CD4-positive, alpha-beta memory T cell (primary cell): ENCODE measurements at regions not wholly inside any gene's neighbourhood (a gene's known extent, or its start where the extent isn't known, plus 50 kb on each side); places are given as distances from the start of the nearest gene placed in this dataset.

Source experiments
- CTCF ChIA-PET: fragments of 350-600 bp; sonication (Branson Sonifier 250); formaldehyde crosslinking; loops from one replicate; lab custom pipeline; 2021; ENCODE audit warnings: inconsistent platforms; ENCODE audit not compliant: partially characterized antibody; lab: Charles Lee
- POLR2A ChIA-PET: fragments of 350-600 bp; sonication (Branson Sonifier 250); formaldehyde crosslinking; loops from one replicate; lab custom pipeline; 2021; ENCODE audit not compliant: partially characterized antibody; lab: Charles Lee
- DNase-seq, 5 donors: peaks; one replicate each; pipeline versions ENCODE4 v3.0.0 to v3.0.0-alpha.2; 2020 to 2022; ENCODE audit warnings: mixed read lengths in 1 of 5
- H3K27ac ChIP-seq: one replicate; pipeline ENCODE4 v1.7.0; 2013; ENCODE audit warnings: low read depth, low read length
- H3K27me3 ChIP-seq: 2 replicates; pipeline ENCODE4 v1.7.0; 2013; ENCODE audit warnings: mild to moderate bottlenecking, low read length, moderate library complexity; ENCODE audit not compliant: insufficient read depth
- H3K36me3 ChIP-seq: 2 replicates; pipeline ENCODE4 v1.7.0; 2013; ENCODE audit warnings: mild to moderate bottlenecking, low read length, moderate library complexity; ENCODE audit not compliant: insufficient read depth
- H3K4me1 ChIP-seq: 2 replicates; pipeline ENCODE4 v1.7.0; 2013; ENCODE audit warnings: mild to moderate bottlenecking, low read length, moderate library complexity; ENCODE audit not compliant: insufficient read depth
- H3K4me3 ChIP-seq, 2 donors: one replicate each; pipeline ENCODE4 v1.7.0; 2013; ENCODE audit warnings: low read length in 2 of 2, mild to moderate bottlenecking in 1 of 2
- H3K9me3 ChIP-seq, 2 donors: one replicate each; pipeline ENCODE4 v1.7.0; 2013; ENCODE audit warnings: low read length in 2 of 2, control low read depth in 1 of 2; ENCODE audit not compliant: control insufficient read depth in 1 of 2
- H3K27ac Mint-ChIP-seq, 7 donors: one replicate each; pipeline ENCODE4 v1.8.0; 2020 to 2021; ENCODE audit warnings: mixed read lengths in 7 of 7, mild to moderate bottlenecking in 6 of 7, inconsistent platforms in 3 of 7, moderate library complexity in 3 of 7
- H3K27me3 Mint-ChIP-seq, 2 donors: one replicate each; pipeline ENCODE4 v1.8.0; 2020 to 2021; ENCODE audit warnings: mixed read lengths in 2 of 2
- H3K36me3 Mint-ChIP-seq, 2 donors: one replicate each; pipeline ENCODE4 v1.8.0; 2020 to 2021; ENCODE audit warnings: mixed read lengths in 2 of 2, inconsistent platforms in 1 of 2, mild to moderate bottlenecking in 1 of 2
- H3K4me1 Mint-ChIP-seq, 4 donors: one replicate each; pipeline ENCODE4 v1.8.0; 2020 to 2021; ENCODE audit warnings: mixed read lengths in 4 of 4, mild to moderate bottlenecking in 1 of 4
- H3K4me3 Mint-ChIP-seq, 8 donors: one replicate each; pipeline ENCODE4 v1.8.0; 2020 to 2021; ENCODE audit warnings: mixed read lengths in 8 of 8, mild to moderate bottlenecking in 7 of 8, moderate library complexity in 6 of 8, inconsistent platforms in 3 of 8
- H3K9me3 Mint-ChIP-seq, 8 donors: one replicate each; pipeline ENCODE4 v1.8.0; 2020 to 2021; ENCODE audit warnings: mixed read lengths in 8 of 8, mild to moderate bottlenecking in 5 of 8, inconsistent platforms in 3 of 8, moderate library complexity in 1 of 8
- intact Hi-C: fragments of 100-400 bp; cut with micrococcal nuclease; formaldehyde crosslinking; loops from one replicate; pipeline ENCODE4 v1.15.1; 2023

- H3K27me3 ChIP-seq, result no peaks in the 10 kb centered on the region
- H3K4me1 Mint-ChIP-seq, result no peaks in the 10 kb centered on the region
- H3K4me3 Mint-ChIP-seq, result no peak overlapping the region
- intact Hi-C loops, result no loop called here
- ChIA-PET POLR2A (interaction anchor here (0.6 kb wide), 1 partner anchor 205 kb away, joined by 4 read pairs; no protein-coding TSS in a partner anchor), CTCF (no interaction called here)
- H3K4me3 ChIP-seq, result no peak overlapping the region
- H3K9me3 Mint-ChIP-seq, result peaks cover 0 to 6% (median 0%) of the 10 kb centered on the region in 8 donors
- H3K9me3 ChIP-seq, result no peaks in the 10 kb centered on the region
- no peaks in the 10 kb centered on the region for H3K27me3 Mint-ChIP-seq
- H3K36me3 ChIP-seq, result no peaks in the 10 kb centered on the region
- DNase-seq, result no peak
- H3K36me3 Mint-ChIP-seq, result no peaks in the 10 kb centered on the region
- no peak overlapping the region for H3K27ac ChIP-seq
- no peaks in the 10 kb centered on the region for H3K4me1 ChIP-seq
- H3K27ac Mint-ChIP-seq, result no peak overlapping the region
Measured at GRCh38 chrX:113747274-113747973, 836.5 kb upstream of the HTR2C start.

- Mint-ChIP-seq H3K4me1 (no peaks in the 10 kb centered on the region), H3K27me3 (no peaks in the 10 kb centered on the region), H3K4me3 (no peak overlapping the region), H3K36me3 (no peaks in the 10 kb centered on the region), H3K9me3 (peaks cover 0 to 6% (median 0%) of the 10 kb centered on the region in 8 donors), H3K27ac (no peak overlapping the region)
- intact Hi-C loops, result no loop called here
- ChIA-PET POLR2A (no interaction called here), CTCF (no interaction called here)
- H3K27ac ChIP-seq, result no peak overlapping the region
- no peaks in the 10 kb centered on the region for H3K4me1 ChIP-seq
- no peak for DNase-seq
- H3K27me3 ChIP-seq, result no peaks in the 10 kb centered on the region
- no peak overlapping the region for H3K4me3 ChIP-seq
- no peaks in the 10 kb centered on the region for H3K36me3 ChIP-seq
- H3K9me3 ChIP-seq, result no peaks in the 10 kb centered on the region
Measured at GRCh38 chrX:113743069-113743468, 840.8 kb upstream of the HTR2C start.

- H3K9me3 Mint-ChIP-seq, result peaks cover 0 to 9% (median 0%) of the 10 kb centered on the region in 8 donors
- DNase-seq, result no peak
- H3K36me3 Mint-ChIP-seq, result no peaks in the 10 kb centered on the region
- H3K27ac ChIP-seq, result no peak overlapping the region
- POLR2A ChIA-PET, result no interaction called here
- H3K9me3 ChIP-seq, result no peaks in the 10 kb centered on the region
- intact Hi-C loops, result no loop called here
- H3K36me3 ChIP-seq, result no peaks in the 10 kb centered on the region
- H3K4me3 ChIP-seq, result no peak overlapping the region
- H3K4me3 Mint-ChIP-seq, result no peak overlapping the region
- H3K4me1 Mint-ChIP-seq, result no peaks in the 10 kb centered on the region
- H3K27ac Mint-ChIP-seq, result no peak overlapping the region
- H3K27me3 Mint-ChIP-seq, result no peaks in the 10 kb centered on the region
- H3K27me3 ChIP-seq, result no peaks in the 10 kb centered on the region
- no peaks in the 10 kb centered on the region for H3K4me1 ChIP-seq
- CTCF ChIA-PET, result no interaction called here
Measured at GRCh38 chrX:113741744-113742143, 842.1 kb upstream of the HTR2C start.

- Histone ChIP-seq H3K27me3 (no peaks in the 10 kb centered on the region), H3K4me3 (no peak overlapping the region), H3K4me1 (no peaks in the 10 kb centered on the region), H3K9me3 (no peaks in the 10 kb centered on the region), H3K36me3 (no peaks in the 10 kb centered on the region), H3K27ac (no peak overlapping the region)
- H3K27ac Mint-ChIP-seq, result no peak overlapping the region
- H3K36me3 Mint-ChIP-seq, result no peaks in the 10 kb centered on the region
- peaks cover 0 to 2% (median 0%) of the 10 kb centered on the region in 8 donors for H3K9me3 Mint-ChIP-seq
- no peaks in the 10 kb centered on the region for H3K27me3 Mint-ChIP-seq
- H3K4me3 Mint-ChIP-seq, result no peak overlapping the region
- H3K4me1 Mint-ChIP-seq, result no peaks in the 10 kb centered on the region
- intact Hi-C loops, result no loop called here
- ChIA-PET POLR2A (no interaction called here), CTCF (no interaction called here)
- DNase-seq, result no peak
Measured at GRCh38 chrX:113728937-113729336, 854.9 kb upstream of the HTR2C start.

GRCh38 chrX:113726898-113727297 lies 857.0 kb upstream of the HTR2C start:
- Mint-ChIP-seq H3K4me1 (no peaks in the 10 kb centered on the region), H3K27ac (no peak overlapping the region), H3K9me3 (peaks cover 0 to 2% (median 0%) of the 10 kb centered on the region in 8 donors), H3K36me3 (no peaks in the 10 kb centered on the region), H3K27me3 (no peaks in the 10 kb centered on the region), H3K4me3 (no peak overlapping the region)
- Histone ChIP-seq H3K36me3 (no peaks in the 10 kb centered on the region), H3K9me3 (no peaks in the 10 kb centered on the region), H3K27ac (no peak overlapping the region), H3K4me1 (no peaks in the 10 kb centered on the region), H3K4me3 (no peak overlapping the region), H3K27me3 (no peaks in the 10 kb centered on the region)
- POLR2A ChIA-PET, result no interaction called here
- CTCF ChIA-PET, result no interaction called here
- DNase-seq, result no peak
- intact Hi-C loops, result no loop called here

- no peaks in the 10 kb centered on the region for H3K27me3 Mint-ChIP-seq
- no peaks in the 10 kb centered on the region for H3K36me3 Mint-ChIP-seq
- no peaks in the 10 kb centered on the region for H3K9me3 ChIP-seq
- no peak overlapping the region for H3K27ac Mint-ChIP-seq
- peaks cover 0 to 2% (median 0%) of the 10 kb centered on the region in 8 donors for H3K9me3 Mint-ChIP-seq
- no peaks in the 10 kb centered on the region for H3K27me3 ChIP-seq
- H3K4me3 Mint-ChIP-seq, result no peak overlapping the region
- H3K36me3 ChIP-seq, result no peaks in the 10 kb centered on the region
- DNase-seq, result no peak
- POLR2A ChIA-PET, result no interaction called here
- no peak overlapping the region for H3K27ac ChIP-seq
- intact Hi-C loops, result no loop called here
- H3K4me3 ChIP-seq, result no peak overlapping the region
- CTCF ChIA-PET, result no interaction called here
- no peaks in the 10 kb centered on the region for H3K4me1 Mint-ChIP-seq
- H3K4me1 ChIP-seq, result no peaks in the 10 kb centered on the region
Measured at GRCh38 chrX:113726466-113726865, 857.4 kb upstream of the HTR2C start.

- Mint-ChIP-seq H3K4me1 (no peaks in the 10 kb centered on the region), H3K9me3 (peaks cover 0 to 2% (median 0%) of the 10 kb centered on the region in 8 donors), H3K4me3 (no peak overlapping the region), H3K27me3 (no peaks in the 10 kb centered on the region), H3K27ac (no peak overlapping the region), H3K36me3 (no peaks in the 10 kb centered on the region)
- Histone ChIP-seq H3K4me3 (no peak overlapping the region), H3K9me3 (no peaks in the 10 kb centered on the region), H3K27me3 (no peaks in the 10 kb centered on the region), H3K27ac (no peak overlapping the region), H3K4me1 (no peaks in the 10 kb centered on the region), H3K36me3 (no peaks in the 10 kb centered on the region)
- DNase-seq, result no peak
- intact Hi-C loops, result no loop called here
- CTCF ChIA-PET, result no interaction called here
- POLR2A ChIA-PET, result no interaction called here
Measured at GRCh38 chrX:113726009-113726408, 857.9 kb upstream of the HTR2C start.
